A673 (cell line): ENCODE measurements at regions not wholly inside any gene's neighbourhood (a gene's known extent, or its start where the extent isn't known, plus 50 kb on each side); places are given as distances from the start of the nearest gene placed in this dataset.
"Not testable (repeated sequence)": the region's sequence is repeated elsewhere in the genome, so short reads cannot be mapped to it uniquely, and the experiment has no call there.

Source experiments
- BruUV-seq: library from RNA; stranded (reverse); fragments of 400-500 nt; replicated peaks from 2 replicates; lab custom pipeline; 2021; lab: Mats Ljungman, UMichigan
- CTCF ChIA-PET: fragments of 300-600 bp; sonication (Branson Sonifier 250); formaldehyde crosslinking; loops from one replicate; lab custom pipeline; 2022; ENCODE audit warnings: antibody characterized with exemption; lab: Charles Lee
- POLR2A ChIA-PET: fragments of 300-600 bp; sonication (Branson Sonifier 250); formaldehyde crosslinking; loops from one replicate; lab custom pipeline; 2022; ENCODE audit warnings: antibody characterized with exemption; ENCODE audit not compliant: low non-redundant PET; lab: Charles Lee
- DNase-seq: peaks from one replicate; pipeline ENCODE4 v3.0.0-alpha.2; 2015; ENCODE audit warnings: low spot score
- H3K27ac ChIP-seq: fragments of 200-600 bp; sonication (generic); 2 replicates; pipeline ENCODE4 v1.5.1; 2016; ENCODE audit warnings: mixed run types, low read depth, mild to moderate bottlenecking, mixed read lengths, antibody characterized with exemption, low read length; ENCODE audit not compliant: poor library complexity, severe bottlenecking
- H3K27me3 ChIP-seq: fragments of 200-600 bp; sonication (generic); replicated peaks from 2 replicates; pipeline ENCODE4 v1.6.1; 2017; ENCODE audit warnings: mixed run types, low read depth, mild to moderate bottlenecking, mixed read lengths, antibody characterized with exemption, low read length; ENCODE audit not compliant: insufficient read depth, poor library complexity
- H3K36me3 ChIP-seq: fragments of 200-600 bp; sonication (generic); 2 replicates; pipeline ENCODE4 v1.6.1; 2016; ENCODE audit warnings: mixed run types, mild to moderate bottlenecking, mixed read lengths, antibody characterized with exemption, low read length; ENCODE audit not compliant: insufficient read depth, poor library complexity, severe bottlenecking
- H3K4me1 ChIP-seq: fragments of 200-600 bp; sonication (generic); 2 replicates; pipeline ENCODE4 v1.6.1; 2017; ENCODE audit warnings: mixed run types, mild to moderate bottlenecking, mixed read lengths, antibody characterized with exemption, low read length; ENCODE audit not compliant: insufficient read depth, poor library complexity, severe bottlenecking
- H3K4me3 ChIP-seq: fragments of 200-600 bp; sonication (generic); 2 replicates; pipeline ENCODE4 v1.5.1; 2016; ENCODE audit warnings: low read depth, mixed run types, mild to moderate bottlenecking, mixed read lengths, low read length; ENCODE audit not compliant: poor library complexity, severe bottlenecking
- H3K9me3 ChIP-seq: fragments of 200-600 bp; sonication (generic); 2 replicates; pipeline ENCODE4 v1.6.1; 2016; ENCODE audit warnings: mixed run types, low read depth, mild to moderate bottlenecking, mixed read lengths, antibody characterized with exemption, low read length; ENCODE audit not compliant: poor library complexity, severe bottlenecking
- intact Hi-C: fragments of 100-400 bp; cut with micrococcal nuclease; formaldehyde crosslinking; loops from one replicate; pipeline ENCODE4 v1.10.0; 2022; ENCODE audit not compliant: unreplicated experiment

GRCh38 chr16:29348123-29348690, 58.3 kb downstream of the NPIPB11 start:
- H3K4me1 ChIP-seq, BruUV-seq, H3K4me3 ChIP-seq, H3K9me3 ChIP-seq, H3K36me3 ChIP-seq, H3K27me3 ChIP-seq, POLR2A ChIA-PET, CTCF ChIA-PET, H3K27ac ChIP-seq, intact Hi-C loops, DNase-seq: not testable (repeated sequence)

- H3K4me1 ChIP-seq, H3K27ac ChIP-seq, intact Hi-C loops, H3K9me3 ChIP-seq, CTCF ChIA-PET, DNase-seq, H3K27me3 ChIP-seq, POLR2A ChIA-PET, H3K36me3 ChIP-seq, H3K4me3 ChIP-seq, BruUV-seq: not testable (repeated sequence)
These were observed 59.5 kb downstream of the NPIPB11 start for GRCh38 chr16:29346796-29347580.

- H3K4me3 ChIP-seq, H3K9me3 ChIP-seq, H3K27ac ChIP-seq, POLR2A ChIA-PET, H3K4me1 ChIP-seq, DNase-seq, H3K36me3 ChIP-seq, H3K27me3 ChIP-seq, BruUV-seq, CTCF ChIA-PET, intact Hi-C loops: not testable (repeated sequence)
These were observed 60.3 kb downstream of the NPIPB11 start for GRCh38 chr16:29346203-29346602.

GRCh38 chr16:29342937-29343336, 63.6 kb downstream of the NPIPB11 start:
- intact Hi-C loops, POLR2A ChIA-PET, H3K9me3 ChIP-seq, CTCF ChIA-PET, H3K36me3 ChIP-seq, DNase-seq, H3K4me1 ChIP-seq, H3K27me3 ChIP-seq, BruUV-seq, H3K27ac ChIP-seq, H3K4me3 ChIP-seq: not testable (repeated sequence)

GRCh38 chr16:29340779-29341438, 65.6 kb downstream of the NPIPB11 start:
- CTCF ChIA-PET, H3K27ac ChIP-seq, H3K4me1 ChIP-seq, H3K27me3 ChIP-seq, POLR2A ChIA-PET, H3K9me3 ChIP-seq, H3K36me3 ChIP-seq, DNase-seq, intact Hi-C loops, BruUV-seq, H3K4me3 ChIP-seq: not testable (repeated sequence)

- CTCF ChIA-PET, H3K9me3 ChIP-seq, POLR2A ChIA-PET, H3K27ac ChIP-seq, DNase-seq, H3K36me3 ChIP-seq, H3K27me3 ChIP-seq, BruUV-seq, intact Hi-C loops, H3K4me3 ChIP-seq, H3K4me1 ChIP-seq: not testable (repeated sequence)
These were observed 66.3 kb downstream of the NPIPB11 start for GRCh38 chr16:29340235-29340634.

GRCh38 chr16:29338821-29339700, 67.5 kb downstream of the NPIPB11 start:
- BruUV-seq, H3K4me1 ChIP-seq, H3K4me3 ChIP-seq, H3K27ac ChIP-seq, H3K27me3 ChIP-seq, CTCF ChIA-PET, H3K9me3 ChIP-seq, POLR2A ChIA-PET, intact Hi-C loops, DNase-seq, H3K36me3 ChIP-seq: not testable (repeated sequence)
